ENCODE measurements at regions not wholly inside any gene's neighbourhood (a gene's known extent, or its start where the extent isn't known, plus 50 kb on each side); places are given as distances from the start of the nearest gene placed in this dataset.

DNA sequence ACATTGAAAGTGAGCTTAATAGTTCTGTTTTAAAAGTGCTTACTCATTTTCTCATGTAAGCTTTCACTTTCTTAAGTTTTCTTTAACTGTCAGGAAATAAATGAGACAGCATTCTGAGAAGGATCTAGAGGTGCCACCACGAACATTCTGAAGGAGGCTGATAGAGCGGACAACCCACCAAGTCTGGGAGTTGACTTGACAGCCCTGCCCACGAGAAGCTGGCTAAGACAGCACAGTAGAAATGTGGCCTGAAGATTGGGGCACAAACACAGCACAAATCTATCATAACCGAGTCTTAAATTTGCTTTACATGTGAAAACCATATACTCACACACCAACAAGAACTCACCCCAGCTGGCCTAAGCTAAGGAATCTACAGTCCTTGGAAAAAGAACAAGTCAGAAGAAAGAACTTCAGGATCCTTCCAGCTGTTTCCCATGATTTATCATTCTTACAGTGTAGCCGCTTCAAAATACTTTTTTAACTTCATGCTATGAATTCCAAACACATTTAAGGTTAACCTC lies 144.2 kb upstream of the TNFAIP3 start:
- Histone ChIP-seq H3K9me3 (ENCODE audit: control insufficient read depth, low read length) (no peaks in the 10 kb centered on the region), H3K36me3 (ENCODE audit: control insufficient read depth, insufficient read depth, low read length) (no peaks in the 10 kb centered on the region), H3K4me1 (no peaks in the 10 kb centered on the region), H3K79me2 (no peaks in the 10 kb centered on the region), H3K27me3 (ENCODE audit: control insufficient read depth, insufficient read depth, low read length) (no peaks in the 10 kb centered on the region), H3K27ac (no peak overlapping the region), H2AFZ (no peak overlapping the region), H3K4me2 (ENCODE audit: low read length) (no peak overlapping the region), H3K4me3 (ENCODE audit: low read depth, low read length) (no peak overlapping the region), H3K9ac (no peak overlapping the region)
- TF ChIP-seq, protein P1, sequence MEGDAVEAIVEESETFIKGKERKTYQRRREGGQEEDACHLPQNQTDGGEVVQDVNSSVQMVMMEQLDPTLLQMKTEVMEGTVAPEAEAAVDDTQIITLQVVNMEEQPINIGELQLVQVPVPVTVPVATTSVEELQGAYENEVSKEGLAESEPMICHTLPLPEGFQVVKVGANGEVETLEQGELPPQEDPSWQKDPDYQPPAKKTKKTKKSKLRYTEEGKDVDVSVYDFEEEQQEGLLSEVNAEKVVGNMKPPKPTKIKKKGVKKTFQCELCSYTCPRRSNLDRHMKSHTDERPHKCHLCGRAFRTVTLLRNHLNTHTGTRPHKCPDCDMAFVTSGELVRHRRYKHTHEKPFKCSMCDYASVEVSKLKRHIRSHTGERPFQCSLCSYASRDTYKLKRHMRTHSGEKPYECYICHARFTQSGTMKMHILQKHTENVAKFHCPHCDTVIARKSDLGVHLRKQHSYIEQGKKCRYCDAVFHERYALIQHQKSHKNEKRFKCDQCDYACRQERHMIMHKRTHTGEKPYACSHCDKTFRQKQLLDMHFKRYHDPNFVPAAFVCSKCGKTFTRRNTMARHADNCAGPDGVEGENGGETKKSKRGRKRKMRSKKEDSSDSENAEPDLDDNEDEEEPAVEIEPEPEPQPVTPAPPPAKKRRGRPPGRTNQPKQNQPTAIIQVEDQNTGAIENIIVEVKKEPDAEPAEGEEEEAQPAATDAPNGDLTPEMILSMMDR (IDR thresholded peaks at IDR 0.05): no peak

DNA sequence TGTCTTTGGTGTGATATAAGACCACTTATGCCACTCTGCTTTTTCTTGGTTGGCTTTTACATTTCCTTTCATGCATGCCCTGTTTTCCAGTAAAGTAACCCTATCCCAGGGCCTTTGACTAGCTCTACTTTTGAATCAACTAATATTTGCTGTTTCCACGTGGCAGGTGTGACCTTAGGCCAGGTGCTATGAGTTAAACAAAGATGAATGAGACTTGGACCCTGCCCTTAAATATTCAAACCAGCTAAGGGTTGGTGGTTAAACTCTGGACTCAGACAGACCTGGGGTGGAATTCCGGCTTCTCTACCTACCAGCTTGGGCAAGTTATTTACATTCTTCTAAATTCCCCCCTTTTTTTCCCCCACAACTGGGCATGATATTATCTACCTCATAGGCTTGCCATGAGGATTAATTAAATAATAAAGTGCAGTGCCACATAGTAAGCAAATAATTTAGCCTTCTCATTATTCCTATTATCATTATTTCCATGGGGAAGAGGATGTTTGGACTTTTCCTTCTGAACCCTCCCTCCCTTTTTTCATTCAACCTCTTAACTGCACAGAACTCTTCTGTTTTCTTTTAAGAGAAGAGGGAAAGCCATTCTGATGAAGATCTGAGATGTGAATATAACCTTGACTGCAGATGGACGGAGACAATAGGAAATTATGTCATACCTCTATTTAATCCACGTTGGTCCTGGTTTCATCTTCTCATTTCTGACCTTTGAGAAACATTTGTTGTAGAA lies 143.6 kb upstream of the TNFAIP3 start:
- no peak overlapping the region for H3K9ac ChIP-seq
- no peaks in the 10 kb centered on the region for H3K27me3 ChIP-seq (ENCODE audit: control insufficient read depth, insufficient read depth, low read length)
- TF ChIP-seq, protein P1 (IDR thresholded peaks at IDR 0.05): no peak
- no peak overlapping the region for H3K4me3 ChIP-seq (ENCODE audit: low read depth, low read length)
- H3K4me2 ChIP-seq (ENCODE audit: low read length): no peak overlapping the region
- H2AFZ ChIP-seq: no peak overlapping the region
- H3K79me2 ChIP-seq: no peaks in the 10 kb centered on the region
- H3K27ac ChIP-seq: no peak overlapping the region
- no peaks in the 10 kb centered on the region for H3K4me1 ChIP-seq
- no peaks in the 10 kb centered on the region for H3K9me3 ChIP-seq (ENCODE audit: control insufficient read depth, low read length)
- no peaks in the 10 kb centered on the region for H3K36me3 ChIP-seq (ENCODE audit: control insufficient read depth, insufficient read depth, low read length)

DNA sequence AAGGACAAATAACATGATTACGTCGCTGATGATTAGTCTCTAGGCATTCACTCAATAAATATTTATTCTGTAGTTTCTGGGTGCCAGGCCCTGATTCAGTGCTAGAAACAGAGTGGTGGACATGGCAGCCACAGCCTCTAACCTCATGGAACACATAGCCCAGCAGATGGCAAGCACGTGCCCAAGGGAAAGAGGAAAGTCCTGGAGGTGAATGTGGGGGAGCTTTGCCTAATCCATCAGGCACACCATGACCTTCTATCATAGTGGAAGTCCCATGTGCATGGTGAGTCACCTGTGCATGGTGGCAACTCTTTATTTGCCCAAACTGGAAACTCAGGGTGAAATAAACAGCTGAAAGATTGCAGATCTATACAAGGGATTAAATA lies 143.0 kb upstream of the TNFAIP3 start:
- Histone ChIP-seq H3K27ac (no peak overlapping the region), H3K27me3 (ENCODE audit: control insufficient read depth, insufficient read depth, low read length) (no peaks in the 10 kb centered on the region), H2AFZ (no peak overlapping the region), H3K36me3 (ENCODE audit: control insufficient read depth, insufficient read depth, low read length) (no peaks in the 10 kb centered on the region), H3K4me1 (no peaks in the 10 kb centered on the region), H3K9ac (no peak overlapping the region), H3K9me3 (ENCODE audit: control insufficient read depth, low read length) (no peaks in the 10 kb centered on the region), H3K4me2 (ENCODE audit: low read length) (no peak overlapping the region), H3K4me3 (ENCODE audit: low read depth, low read length) (no peak overlapping the region), H3K79me2 (no peaks in the 10 kb centered on the region)
- TF ChIP-seq, protein P1 (IDR thresholded peaks at IDR 0.05): no peak

DNA sequence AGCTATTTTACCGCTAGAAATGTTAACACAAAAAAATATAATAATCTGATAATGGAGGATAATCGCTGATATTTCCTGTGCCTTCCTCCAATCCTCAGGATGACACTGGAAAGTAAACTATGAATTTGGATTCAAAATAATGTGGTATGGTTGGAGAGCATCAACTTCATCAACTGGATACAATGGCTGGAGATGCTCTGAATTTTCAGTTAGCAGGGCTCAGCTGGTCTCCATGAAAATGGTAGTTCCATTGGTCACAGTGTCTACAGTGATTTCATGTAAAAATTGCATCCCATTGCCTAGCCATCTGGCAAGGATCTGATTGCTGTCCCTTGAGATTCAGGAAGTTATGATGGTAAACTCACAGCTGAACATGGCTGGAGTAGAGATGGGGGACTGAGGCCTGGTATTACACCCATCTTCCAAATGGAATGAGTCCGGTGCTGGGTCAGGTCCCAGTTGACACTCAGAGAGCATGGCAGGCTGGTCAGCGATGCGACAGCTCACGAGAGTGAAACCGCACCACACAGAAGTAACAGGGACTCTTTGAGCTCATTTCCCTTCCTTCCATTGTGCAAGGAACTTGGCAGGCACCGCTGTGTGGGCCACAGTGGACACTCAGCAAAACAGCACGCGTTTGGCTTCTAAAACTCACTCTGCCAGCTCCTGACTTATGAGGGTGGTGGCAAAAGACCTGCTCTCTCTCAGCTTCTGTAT lies 142.4 kb upstream of the TNFAIP3 start:
- no peak overlapping the region for H3K4me3 ChIP-seq (ENCODE audit: low read depth, low read length)

More for the DNA sequence above, 142.4 kb upstream of the TNFAIP3 start:
- Histone ChIP-seq H3K9me3 (ENCODE audit: control insufficient read depth, low read length) (no peaks in the 10 kb centered on the region), H2AFZ (no peak overlapping the region), H3K36me3 (ENCODE audit: control insufficient read depth, insufficient read depth, low read length) (no peaks in the 10 kb centered on the region), H3K4me2 (ENCODE audit: low read length) (no peak overlapping the region), H3K79me2 (no peaks in the 10 kb centered on the region), H3K4me1 (no peaks in the 10 kb centered on the region), H3K27ac (no peak overlapping the region), H3K27me3 (ENCODE audit: control insufficient read depth, insufficient read depth, low read length) (no peaks in the 10 kb centered on the region), H3K9ac (no peak overlapping the region)
- TF ChIP-seq, protein P1 (IDR thresholded peaks at IDR 0.05): no peak
